GM04504 (cell line): ENCODE measurements at regions not wholly inside any gene's neighbourhood (a gene's known extent, or its start where the extent isn't known, plus 50 kb on each side); places are given as distances from the start of the nearest gene placed in this dataset.

Experiments used
- DNase-seq: peaks from one replicate; pipeline ENCODE4 v3.0.0-alpha.2; 2012; ENCODE audit warnings: low read depth

DNA sequence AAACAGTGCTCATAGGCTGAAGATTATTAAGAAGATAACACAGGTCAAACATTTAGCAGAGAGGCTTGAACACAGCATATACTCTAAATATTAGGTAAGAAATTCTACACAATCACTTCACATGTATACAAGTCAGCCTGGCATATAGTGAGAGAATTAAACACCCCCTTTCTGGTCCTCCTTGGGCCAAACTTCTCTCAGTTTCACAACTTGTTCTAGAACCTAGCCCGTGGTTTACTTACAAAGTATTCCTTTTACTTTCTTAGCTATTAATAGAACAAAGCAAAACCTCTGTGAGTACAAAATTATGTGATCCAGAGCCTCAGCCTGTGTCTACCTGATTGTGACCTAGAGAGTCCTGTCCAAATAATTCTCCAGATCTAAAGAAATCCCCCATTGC lies 562.8 kb downstream of the TNS1 start:
- no peak for DNase-seq

DNA sequence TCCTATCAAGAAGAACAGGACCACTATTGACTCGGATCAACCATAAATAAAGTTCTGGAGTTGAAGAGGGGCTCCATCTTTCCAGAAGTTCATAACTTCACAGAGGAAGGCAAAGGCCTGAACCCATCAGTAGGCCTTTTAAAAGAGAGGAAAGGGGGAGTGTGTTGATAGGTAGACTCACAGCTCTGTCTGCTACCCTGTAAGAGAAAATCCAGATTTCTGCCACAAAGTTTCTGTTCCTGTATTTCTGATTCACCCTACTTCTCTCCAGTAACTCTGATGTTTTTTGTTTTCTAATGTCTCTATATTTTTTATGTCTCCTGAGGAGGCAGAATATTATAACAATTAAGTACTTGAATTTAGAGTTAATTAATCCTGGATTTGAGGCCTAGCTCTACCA lies 564.0 kb downstream of the TNS1 start:
- no peak for DNase-seq

DNA sequence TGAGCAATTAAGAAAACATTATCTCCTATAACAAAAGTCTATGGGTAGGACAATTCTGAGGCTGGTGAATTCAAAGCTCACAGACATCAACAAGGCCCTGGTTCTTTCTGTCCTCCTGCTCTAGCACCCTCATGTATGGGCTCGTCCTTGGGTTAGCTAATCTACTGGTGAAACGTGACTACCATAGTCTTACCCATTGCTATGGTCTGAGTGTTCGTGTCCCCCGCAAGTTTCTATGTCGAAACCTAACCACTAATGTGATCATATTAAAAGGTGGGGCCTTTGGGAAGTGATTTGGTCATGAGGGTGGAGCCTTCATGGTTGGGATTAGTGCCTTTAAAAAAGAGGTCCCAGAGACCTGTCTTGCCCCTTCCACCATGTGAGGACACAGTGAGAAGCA lies 564.7 kb downstream of the TNS1 start:
- DNase-seq: no peak

DNA sequence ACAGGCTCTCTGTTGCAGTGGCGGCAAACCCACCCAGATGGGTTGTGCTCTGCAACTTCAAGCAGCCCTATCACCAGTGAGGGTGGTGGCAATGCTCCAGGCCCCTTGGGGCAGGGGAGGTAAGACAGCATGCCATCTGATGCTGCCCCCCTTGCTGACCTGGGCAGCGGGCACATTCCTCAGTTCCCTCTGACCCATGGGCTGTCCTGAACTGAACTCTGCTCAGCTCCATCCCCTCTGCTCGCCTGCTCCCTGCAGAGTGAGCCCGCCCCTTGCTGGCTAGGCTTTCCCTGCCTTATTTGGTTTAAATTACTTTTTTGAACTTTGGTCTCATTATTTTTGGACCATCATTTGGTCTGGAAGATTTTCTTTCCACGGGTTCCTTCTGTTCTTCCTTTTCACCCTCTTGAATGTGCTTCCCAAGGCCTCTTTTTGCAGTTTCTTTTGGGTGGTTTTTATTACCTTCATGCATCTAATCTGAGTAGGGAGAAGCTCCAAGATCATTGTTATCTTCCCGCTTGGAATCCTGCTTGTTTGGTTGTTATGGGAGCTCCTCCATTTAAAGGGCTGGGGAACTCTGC lies 565.4 kb downstream of the TNS1 start:
- DNase-seq: no peak

DNA sequence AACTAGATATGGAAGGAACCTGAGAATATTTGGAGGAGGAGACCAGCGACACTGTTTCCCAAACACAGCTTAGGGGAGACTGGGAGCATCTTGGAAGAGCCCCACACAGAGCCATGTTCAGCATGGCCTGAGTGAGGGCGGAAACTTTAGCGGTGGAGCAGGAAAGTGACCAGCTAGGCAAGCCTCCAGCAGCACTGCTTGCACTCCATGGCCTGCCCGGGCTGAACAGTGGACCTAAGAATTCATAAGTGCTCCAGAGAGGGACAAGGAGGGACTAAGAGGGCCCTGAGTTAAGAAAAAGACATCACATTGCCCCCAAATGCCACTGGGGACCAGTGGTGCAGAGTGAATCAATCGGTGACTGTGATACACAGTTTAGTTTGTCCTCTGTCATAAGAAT lies 566.4 kb downstream of the TNS1 start:
- DNase-seq: no peak

DNA sequence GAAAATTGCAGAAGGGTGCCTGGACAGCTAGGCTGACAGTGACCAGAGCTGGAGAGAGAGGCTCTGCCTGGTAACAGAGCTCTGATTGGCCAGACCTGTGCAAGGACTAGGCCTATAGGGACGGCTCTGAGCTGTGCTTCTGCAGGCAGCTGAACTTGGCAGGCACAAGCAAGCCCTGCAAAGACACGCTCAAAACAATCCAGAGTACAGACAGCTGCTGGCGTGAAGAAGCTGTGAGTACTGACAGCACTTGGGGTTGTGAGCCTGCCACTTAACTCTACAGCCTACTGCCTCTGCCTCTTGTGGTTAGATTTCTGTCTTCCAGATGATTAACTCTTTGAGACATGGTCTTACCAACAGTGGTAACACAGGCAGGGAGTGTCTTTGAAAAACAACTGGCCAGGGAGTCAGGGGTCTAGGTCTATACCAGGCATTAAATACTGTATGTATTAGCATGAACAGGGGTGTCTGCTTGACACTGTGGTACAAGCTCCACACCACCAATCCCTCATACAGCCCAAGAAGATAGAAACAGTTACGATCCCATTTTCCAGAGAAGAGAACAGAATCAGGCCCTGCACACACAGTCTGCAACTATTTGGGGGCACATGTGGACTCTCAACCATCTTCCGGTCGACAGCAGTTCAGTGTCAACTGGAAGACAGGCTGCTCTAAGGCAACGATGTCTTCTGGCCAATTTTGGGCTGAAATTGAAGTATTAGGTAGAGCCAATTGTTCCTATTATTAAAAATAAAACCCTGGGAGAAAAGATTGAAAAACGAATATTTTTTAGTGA lies 568.4 kb downstream of the TNS1 start:
- DNase-seq: peak; percentile 91

DNA sequence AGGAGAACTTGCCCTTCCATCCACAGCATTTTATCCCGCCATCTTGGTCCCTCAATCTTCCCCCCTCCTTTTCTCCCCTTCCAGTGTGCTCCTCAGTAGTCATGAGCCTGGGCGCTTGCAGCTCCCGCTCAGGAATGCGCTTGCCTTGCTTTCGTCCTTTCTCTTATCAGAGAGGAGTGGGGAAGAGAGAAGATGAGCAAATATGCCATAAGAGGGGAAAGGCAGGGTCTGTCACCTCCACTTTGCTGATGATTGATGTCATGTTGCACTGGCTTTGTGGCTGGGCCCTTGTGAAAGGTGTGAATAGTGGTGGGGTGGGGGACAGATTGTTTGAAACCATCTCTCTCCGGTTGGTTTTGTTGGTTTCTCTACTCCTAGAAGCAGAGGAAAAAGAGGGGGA lies 569.3 kb downstream of the TNS1 start:
- no peak for DNase-seq

DNA sequence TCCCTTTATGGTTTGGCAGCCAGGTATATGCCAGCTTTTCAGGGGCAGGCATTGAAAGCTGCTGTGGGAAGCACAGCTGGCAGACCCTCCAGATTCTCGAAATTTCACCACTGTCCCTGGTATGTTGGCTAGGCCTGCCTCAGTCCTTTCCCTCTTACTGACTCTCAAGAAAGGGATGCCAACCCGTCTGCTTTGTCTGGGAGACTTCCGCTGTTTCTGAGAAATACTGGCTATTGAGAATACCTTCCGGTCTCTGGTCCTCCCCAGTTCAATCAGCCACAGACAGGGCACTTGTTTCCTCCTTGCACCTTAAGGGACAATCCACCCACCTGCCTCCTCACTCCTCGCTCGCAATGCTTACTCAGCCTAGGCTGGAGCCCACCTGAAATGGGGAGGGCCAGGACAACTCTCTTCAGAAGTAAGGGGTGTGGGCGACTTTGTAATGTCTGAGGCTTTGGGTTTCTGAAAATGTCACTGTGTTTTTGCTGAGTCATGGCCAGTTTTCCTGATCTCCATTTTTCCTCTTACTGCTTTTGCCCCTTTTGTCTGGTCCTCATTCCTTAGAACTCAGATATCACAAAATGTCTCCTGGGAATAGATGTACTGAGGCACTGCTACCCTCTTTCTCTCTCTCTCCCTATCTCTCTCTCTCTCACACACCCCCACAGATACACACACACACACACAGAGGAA lies 571.1 kb downstream of the TNS1 start:
- DNase-seq: no peak

DNA sequence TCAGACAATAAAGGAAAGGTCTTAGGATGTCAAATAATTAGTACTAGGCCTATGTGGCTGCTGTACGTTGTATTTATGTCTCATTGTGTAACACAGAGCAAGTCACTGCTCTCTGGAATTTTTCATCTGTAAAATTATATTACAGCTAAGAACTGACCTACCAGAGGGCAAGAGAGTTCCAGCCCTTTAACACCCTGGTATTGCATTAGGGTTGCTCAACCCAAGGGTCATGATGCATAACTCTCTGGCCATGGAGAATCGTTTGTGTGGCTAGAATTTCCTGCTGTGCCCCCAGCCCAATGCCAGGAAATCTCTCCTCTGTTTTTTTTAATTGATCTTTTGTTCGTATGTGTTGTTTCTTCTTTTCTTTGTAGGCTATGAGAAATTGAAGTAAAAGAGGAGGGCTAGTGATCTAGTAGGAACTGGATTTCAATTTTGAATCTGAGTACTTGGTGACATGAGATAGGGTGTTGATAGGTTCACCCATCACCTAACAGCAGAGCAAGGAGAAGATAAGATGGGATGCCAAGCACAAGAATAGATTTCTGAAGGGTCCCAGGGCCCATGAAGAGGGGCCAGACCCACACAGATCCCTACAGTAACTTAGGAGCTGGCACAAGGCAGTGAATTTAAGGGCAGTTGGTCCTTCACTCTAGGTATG lies 571.2 kb upstream of the TNP1 start:
- peak; percentile 29 for DNase-seq

DNA sequence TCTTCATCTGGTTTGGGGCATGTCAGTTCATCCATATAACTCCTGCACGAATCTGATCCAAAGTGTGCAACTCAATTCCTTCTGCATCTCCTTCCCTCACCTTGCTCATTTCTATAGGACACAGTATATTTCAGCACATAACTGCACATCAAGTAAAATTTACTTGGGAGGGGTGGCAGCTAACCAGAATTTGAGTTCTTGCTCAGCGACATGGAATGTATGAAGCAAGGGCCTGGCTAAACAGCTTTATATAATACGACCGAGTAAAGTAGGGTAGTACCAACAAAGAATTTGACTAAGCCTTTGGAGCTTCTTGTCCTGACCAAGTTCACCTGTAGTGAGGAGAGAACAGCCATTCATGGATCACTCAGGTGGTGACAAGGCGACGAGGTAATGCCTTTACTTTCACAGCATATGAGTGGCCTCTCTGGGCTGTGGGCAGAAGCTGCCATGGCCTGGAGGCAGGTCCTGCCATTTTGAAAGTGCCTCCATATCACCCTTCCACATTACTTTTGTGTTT lies 570.2 kb upstream of the TNP1 start:
- DNase-seq: no peak

DNA sequence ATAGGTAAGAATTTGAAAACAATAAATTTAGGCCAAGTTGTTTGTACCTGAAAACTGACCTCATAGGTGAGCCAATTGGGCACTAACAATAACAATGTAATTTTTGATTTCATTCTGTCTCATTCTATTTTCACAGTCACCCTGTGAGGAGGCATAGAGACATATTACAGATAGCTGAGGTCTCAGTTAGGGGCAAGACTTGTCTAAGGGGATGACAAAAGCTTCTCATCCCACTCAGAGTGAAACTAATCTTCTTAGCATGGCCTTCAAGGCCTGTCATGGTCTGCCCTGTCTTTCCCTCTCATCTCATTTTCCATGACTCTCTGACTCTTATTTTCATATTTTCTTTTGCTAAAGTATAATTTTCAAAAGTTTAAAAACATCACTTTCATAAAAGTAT lies 562.0 kb upstream of the TNP1 start:
- DNase-seq: no peak

DNA sequence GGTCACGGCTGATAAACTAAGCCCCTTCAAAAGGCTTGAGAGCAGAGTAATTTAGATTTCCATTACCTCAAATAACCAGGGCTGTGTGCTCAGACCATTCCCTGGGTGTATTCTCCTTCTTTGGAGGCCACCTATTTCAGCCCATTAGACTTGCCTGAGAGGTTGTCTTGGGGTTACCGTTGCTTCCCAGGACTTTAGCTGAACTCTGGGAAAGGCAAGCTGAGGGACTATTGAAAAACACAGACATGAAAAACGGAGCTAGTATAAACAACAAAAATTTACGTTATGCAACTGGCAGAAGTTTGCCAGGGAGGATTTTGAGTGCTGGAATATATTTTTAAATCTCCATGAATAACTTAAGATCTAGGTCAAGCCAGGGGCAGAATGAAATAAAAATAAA lies 561.0 kb upstream of the TNP1 start:
- DNase-seq: no peak

DNA sequence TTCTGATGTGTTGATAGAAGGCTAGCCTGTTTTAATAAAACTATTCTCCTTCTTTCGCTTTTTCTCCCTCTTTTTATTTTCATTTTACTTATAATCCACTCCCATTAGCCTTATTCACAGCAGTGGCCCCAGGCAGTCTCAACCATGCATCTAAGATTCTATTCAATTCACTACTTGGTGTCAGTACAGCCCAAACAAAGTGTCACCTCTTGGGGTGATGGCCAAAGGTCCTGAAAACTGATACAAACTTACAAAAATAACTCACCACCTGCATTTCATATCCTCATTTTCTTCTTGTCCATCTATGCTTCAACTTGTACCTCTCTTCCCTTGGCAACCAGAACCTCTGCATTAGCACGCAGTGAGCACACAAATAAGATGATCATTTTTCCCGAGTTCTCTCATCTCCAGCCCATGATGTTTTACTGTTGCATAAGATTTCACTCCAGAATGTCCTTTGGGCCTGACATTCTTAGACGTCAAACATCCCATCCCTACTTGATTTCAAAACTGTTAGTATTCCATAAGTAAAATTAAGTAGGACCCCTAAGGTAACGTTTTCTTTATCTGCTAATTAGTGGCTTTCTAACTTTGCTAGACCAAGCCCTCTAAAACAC lies 559.3 kb upstream of the TNP1 start:
- no peak for DNase-seq

DNA sequence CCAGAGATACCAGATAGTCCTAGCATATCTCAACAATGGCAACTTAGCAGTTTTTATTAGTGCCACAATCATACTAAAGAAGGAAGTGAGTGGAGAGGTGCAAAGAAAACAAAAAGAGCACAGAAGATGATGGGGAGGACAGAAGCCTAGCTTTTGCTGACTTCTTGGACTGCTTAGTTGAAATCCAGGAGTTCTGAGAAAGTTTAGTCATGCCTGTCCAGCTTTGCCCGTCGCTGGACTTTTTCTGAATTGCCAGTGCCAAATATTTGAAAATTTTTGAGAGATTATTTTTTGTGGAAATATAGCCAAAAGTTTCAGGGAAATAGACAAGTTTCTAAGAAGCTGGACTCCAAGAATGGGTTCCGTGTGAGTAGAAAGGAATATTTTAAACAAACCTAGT lies 558.7 kb upstream of the TNP1 start:
- no peak for DNase-seq

DNA sequence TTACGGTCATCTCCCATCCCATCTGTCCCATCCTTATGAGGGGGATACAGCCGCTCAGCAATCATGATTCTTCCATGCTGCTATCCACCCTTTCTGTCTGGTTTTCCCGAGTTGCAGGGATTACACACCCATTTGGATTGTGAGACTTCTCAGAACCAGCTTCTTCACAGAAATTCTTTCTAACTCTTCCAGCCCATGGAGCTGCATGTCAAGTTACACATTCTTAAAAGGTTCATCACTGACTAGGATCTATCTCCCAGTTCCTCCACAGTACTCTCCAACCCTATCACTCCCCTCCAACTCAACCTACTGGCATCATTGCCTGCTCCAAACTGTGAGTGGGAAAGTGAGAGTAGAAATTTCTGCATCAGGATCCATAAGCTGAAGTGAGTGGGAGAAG lies 558.2 kb upstream of the TNP1 start:
- DNase-seq: no peak

DNA sequence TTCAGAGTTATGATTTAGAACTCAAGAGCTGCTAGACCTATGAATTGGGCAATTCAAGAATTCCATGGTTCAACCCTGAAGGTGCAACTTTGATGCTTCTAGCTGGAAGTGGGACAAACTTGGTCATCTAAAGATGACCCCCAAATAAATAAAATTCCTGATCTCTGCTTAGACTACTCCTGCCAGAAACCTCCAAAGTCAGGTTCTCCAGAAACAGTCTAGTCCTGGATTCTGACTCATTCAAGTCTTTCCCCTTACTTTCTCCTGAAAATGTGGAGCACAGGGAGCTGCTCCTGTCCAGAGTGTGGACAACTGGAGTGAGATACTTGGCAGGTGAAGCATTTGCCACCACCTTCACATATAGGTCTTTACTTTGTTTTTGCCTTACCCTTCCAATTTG lies 557.7 kb upstream of the TNP1 start:
- DNase-seq: no peak

DNA sequence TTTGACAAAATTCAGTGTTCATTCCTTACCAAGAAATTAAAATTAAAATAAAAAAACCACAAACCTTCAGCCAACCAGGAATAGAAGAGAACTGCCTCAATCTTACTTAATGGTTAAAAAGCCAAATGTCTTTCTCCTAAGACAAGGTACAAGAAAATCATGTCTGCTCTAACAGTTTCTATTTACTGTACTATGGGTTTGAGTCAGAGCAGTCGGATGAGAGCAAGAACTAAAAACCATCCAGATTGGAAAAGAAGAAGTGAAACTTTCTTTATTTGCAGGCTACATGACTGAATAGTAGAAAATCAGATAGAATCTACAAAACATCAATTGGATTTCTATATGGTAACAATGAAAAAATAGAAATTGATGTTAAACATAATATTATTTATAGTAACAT lies 555.5 kb upstream of the TNP1 start:
- DNase-seq: no peak

DNA sequence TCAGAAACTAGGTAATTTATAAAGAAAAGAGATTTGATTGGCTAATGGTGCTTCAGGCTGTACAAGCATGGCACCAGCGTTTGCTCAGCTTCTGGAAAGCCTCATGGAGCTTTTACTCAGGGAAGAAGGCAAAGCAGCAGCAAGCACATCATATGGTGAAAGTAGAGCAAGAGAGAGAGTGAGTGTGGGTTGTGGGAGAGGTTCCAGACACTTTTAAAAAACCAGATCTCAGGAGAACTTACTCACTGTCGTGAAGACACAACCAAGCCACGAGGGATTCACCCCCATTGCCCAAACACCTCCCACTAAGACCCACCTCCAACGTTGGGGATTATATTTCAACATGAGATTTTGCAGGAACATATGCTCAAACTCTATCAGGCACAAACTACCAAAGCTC lies 554.6 kb upstream of the TNP1 start:
- no peak for DNase-seq

DNA sequence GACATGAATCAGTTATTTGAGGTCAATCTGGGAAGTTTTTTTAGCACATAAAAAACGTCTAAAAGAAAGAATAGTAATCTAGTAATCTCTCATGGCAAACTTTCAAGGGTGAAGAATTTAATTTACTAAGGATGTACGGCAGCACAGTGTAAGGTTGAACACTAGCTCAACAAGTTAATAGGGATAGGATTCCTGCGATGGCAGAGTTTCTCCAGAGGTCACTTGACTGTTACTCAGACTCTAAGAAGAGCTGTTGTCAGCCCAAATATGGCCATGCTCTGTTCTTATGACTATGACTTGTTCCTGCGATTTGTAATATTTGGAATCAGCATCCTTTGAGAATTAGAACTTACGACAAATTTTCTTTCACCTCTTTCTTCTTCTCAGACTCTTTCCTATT lies 553.3 kb upstream of the TNP1 start:
- peak; percentile 46 for DNase-seq

DNA sequence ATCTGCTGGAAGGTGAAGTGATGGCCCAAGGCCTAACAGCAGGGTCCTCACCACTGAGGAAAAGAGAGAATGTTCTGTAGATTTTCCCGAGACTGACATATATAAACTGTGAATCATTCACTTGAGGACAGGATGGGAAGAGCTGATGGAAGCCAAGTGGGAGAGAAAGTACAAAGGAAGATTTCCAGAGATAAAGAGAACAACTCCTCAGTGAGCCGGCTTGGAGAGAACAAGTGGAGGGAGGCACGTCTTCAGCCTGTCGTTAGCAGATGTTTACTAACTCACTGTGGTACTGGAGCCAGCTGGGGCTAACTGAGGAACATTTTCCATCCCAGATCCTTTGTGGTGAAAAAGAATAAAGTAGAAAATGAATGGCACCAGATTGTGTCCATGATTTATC lies 552.9 kb upstream of the TNP1 start:
- DNase-seq: no peak

DNA sequence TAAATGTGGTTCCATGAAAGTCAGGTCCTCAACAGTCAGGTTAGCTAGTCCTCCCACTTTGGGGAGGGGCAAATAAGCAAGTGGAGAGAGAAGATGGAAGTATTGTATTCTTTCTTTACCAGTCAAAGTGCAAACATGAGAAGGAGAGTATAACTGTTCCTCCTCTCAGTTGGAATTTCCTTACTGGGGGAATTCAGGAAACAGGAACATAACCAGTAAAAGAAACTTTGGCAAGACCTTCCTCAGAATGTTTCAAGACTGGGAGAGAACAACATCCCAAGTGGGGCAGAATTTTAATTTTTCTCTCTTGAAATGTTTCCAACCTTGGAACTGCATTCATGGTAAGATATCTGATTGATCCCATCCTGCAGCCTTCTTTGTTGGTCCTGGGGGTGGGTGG lies 552.4 kb upstream of the TNP1 start:
- no peak for DNase-seq

DNA sequence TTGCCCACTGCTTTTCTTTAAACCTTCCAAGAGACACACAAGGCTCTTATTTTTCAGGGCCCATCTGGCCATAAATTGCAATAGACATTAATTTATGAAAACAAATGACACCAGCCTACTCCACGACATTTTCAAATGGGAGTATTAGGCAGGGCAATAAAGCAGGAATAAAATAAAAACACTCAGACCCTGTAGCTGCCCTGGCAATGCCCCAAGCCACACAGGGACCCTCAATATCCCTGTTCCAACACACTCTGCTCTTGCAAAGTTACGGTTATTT lies 550.8 kb upstream of the TNP1 start:
- DNase-seq: no peak
